ENCODE measurements at regions not wholly inside any gene's neighbourhood (a gene's known extent, or its start where the extent isn't known, plus 50 kb on each side); places are given as distances from the start of the nearest gene placed in this dataset.

DNA sequence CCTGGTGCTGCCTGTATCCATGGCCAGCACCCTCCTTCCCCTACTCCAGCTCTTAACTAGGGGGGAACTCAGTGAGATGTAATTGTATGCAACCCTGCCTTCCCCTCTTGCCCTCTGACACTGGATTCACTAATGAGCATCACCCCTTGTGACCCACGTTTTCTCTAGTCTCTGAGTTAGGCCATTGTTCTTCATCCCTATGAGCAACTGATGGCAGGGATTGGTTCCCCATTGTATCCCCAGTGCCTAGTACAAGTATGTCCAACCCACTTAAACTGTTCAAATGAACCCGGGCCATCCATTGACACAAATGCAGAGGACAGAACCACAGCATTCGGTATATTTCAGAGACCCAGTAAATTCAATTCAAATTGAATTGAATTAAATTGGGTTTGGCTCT is 77.6 kb upstream of the ASTN2 start:
- no peak overlapping the region for H3K27ac Mint-ChIP-seq (ENCODE audit: unreplicated experiment)
- peaks cover 25% of the 10 kb centered on the region for H3K4me1 Mint-ChIP-seq (ENCODE audit: low read depth, unreplicated experiment)
- no peaks in the 10 kb centered on the region for H3K27me3 Mint-ChIP-seq (ENCODE audit: unreplicated experiment)
- H3K4me3 Mint-ChIP-seq (ENCODE audit: unreplicated experiment) = no peak overlapping the region
- TF ChIP-seq, protein P1, sequence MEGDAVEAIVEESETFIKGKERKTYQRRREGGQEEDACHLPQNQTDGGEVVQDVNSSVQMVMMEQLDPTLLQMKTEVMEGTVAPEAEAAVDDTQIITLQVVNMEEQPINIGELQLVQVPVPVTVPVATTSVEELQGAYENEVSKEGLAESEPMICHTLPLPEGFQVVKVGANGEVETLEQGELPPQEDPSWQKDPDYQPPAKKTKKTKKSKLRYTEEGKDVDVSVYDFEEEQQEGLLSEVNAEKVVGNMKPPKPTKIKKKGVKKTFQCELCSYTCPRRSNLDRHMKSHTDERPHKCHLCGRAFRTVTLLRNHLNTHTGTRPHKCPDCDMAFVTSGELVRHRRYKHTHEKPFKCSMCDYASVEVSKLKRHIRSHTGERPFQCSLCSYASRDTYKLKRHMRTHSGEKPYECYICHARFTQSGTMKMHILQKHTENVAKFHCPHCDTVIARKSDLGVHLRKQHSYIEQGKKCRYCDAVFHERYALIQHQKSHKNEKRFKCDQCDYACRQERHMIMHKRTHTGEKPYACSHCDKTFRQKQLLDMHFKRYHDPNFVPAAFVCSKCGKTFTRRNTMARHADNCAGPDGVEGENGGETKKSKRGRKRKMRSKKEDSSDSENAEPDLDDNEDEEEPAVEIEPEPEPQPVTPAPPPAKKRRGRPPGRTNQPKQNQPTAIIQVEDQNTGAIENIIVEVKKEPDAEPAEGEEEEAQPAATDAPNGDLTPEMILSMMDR (IDR thresholded peaks at IDR 0.05; ENCODE audit: partially characterized antibody, unreplicated experiment) = no peak
- peaks cover 7% of the 10 kb centered on the region for H3K36me3 Mint-ChIP-seq (ENCODE audit: unreplicated experiment)
- H3K9me3 Mint-ChIP-seq (ENCODE audit: unreplicated experiment) = peaks cover 8% of the 10 kb centered on the region
- DNase-seq = no peak

DNA sequence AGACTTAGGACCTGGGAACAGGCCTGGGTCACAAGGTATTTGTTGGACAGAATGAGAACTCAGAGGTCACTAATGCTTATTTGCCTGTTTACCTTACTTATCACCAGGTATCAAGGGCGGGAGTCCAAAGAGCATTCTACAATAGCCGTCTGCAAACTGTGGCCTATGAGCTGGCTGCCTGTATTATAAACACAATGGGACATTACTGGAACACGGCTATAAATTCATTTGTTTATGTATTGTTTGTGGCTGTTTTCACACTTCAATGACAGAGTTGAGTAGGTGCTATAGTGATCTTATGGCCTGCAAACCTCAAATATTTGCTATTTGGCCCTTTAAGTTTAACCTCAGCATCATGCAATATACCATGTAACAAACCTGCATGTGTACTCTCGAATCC is 76.6 kb upstream of the ASTN2 start:
- H3K27ac Mint-ChIP-seq (ENCODE audit: unreplicated experiment) = no peak overlapping the region
- H3K27me3 Mint-ChIP-seq (ENCODE audit: unreplicated experiment) = no peaks in the 10 kb centered on the region
- TF ChIP-seq, protein P1 (IDR thresholded peaks at IDR 0.05; ENCODE audit: partially characterized antibody, unreplicated experiment) = no peak
- DNase-seq = no peak
- H3K4me3 Mint-ChIP-seq (ENCODE audit: unreplicated experiment) = no peak overlapping the region
- H3K36me3 Mint-ChIP-seq (ENCODE audit: unreplicated experiment) = no peaks in the 10 kb centered on the region
- H3K9me3 Mint-ChIP-seq (ENCODE audit: unreplicated experiment) = peaks cover 2% of the 10 kb centered on the region
- H3K4me1 Mint-ChIP-seq (ENCODE audit: low read depth, unreplicated experiment) = peaks cover 25% of the 10 kb centered on the region

DNA sequence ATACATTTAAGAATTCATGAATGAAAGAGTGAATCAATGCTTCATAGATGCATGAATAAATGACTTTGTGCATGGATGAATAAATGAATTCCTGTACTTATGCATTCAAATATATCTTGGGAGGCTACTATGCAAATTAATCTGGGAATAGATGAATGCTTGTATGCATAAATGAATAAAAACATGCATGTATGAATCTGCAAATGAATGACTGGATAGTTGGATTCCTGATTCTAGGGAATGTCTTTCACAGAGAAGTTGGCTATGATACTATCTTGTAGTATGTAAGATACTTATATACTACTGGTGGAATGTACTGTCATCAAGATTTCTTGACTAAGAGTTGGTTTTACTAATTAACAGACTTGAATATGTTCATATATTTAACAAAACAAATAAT is 75.3 kb upstream of the ASTN2 start:
- Mint-ChIP-seq H3K4me1 (ENCODE audit: low read depth, unreplicated experiment) (peaks cover 20% of the 10 kb centered on the region), H3K4me3 (ENCODE audit: unreplicated experiment) (no peak overlapping the region), H3K27ac (ENCODE audit: unreplicated experiment) (no peak overlapping the region), H3K9me3 (ENCODE audit: unreplicated experiment) (peaks cover 2% of the 10 kb centered on the region), H3K36me3 (ENCODE audit: unreplicated experiment) (no peaks in the 10 kb centered on the region), H3K27me3 (ENCODE audit: unreplicated experiment) (no peaks in the 10 kb centered on the region)
- TF ChIP-seq, protein P1 (IDR thresholded peaks at IDR 0.05; ENCODE audit: partially characterized antibody, unreplicated experiment) = no peak
- DNase-seq = no peak

DNA sequence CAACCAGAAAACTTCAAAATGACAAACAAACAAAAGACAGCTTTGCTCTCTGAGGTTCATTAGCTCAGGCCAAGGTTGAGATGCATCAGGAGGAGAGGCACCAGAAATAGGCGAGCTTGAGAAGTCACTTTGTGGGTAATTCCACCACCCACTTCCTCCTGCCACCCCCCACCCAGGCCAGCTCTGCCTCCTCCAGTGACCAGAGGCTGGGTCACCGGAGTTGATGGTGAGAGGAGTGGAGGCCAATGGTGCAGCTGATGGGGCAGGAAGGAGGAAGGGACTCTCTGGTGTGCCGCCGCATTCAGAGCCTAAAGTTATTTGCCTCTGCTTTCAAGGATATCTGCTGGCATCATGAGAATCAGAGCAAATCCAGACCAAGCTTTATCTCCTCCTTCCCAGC is 73.8 kb upstream of the ASTN2 start:
- no peak for DNase-seq
- H3K4me1 Mint-ChIP-seq (ENCODE audit: low read depth, unreplicated experiment) = peaks cover 7% of the 10 kb centered on the region
- peaks cover 2% of the 10 kb centered on the region for H3K9me3 Mint-ChIP-seq (ENCODE audit: unreplicated experiment)
- no peak overlapping the region for H3K4me3 Mint-ChIP-seq (ENCODE audit: unreplicated experiment)
- no peaks in the 10 kb centered on the region for H3K36me3 Mint-ChIP-seq (ENCODE audit: unreplicated experiment)
- no peak overlapping the region for H3K27ac Mint-ChIP-seq (ENCODE audit: unreplicated experiment)
- H3K27me3 Mint-ChIP-seq (ENCODE audit: unreplicated experiment) = no peaks in the 10 kb centered on the region
- TF ChIP-seq, protein P1 (IDR thresholded peaks at IDR 0.05; ENCODE audit: partially characterized antibody, unreplicated experiment) = no peak

DNA sequence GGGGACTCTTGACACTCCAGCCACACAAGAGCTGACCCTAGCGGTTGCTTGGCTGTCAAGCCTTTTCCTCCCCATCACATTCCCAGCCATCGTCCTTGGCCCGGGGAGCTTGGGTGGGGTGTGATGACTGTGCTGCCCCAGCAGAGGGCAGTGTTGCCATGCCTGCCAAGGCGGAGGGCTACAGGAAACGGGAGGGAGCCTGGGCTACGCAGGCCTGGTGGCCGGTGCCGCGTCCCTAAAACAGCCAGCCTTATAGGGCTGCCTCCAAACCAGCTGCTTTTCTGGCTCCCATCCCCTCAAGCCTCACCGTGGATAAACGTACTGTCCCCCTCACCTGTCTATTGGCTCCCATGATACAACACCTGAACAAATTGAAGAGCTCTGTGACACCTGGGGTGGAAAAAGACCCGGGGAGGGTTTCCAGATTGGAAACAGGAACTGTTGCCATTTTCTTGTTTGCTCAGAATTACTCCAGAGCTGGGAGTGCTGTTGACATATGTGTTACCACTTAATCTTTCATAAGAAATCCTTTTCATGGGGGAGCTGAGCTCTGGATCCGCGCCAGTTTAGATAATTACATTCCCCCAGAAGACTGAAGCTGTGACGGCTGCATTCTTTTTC is 72.8 kb upstream of the ASTN2 start:
- Mint-ChIP-seq H3K27me3 (ENCODE audit: unreplicated experiment) (no peaks in the 10 kb centered on the region), H3K36me3 (ENCODE audit: unreplicated experiment) (no peaks in the 10 kb centered on the region), H3K9me3 (ENCODE audit: unreplicated experiment) (peaks cover 2% of the 10 kb centered on the region), H3K27ac (ENCODE audit: unreplicated experiment) (no peak overlapping the region), H3K4me1 (ENCODE audit: low read depth, unreplicated experiment) (peaks cover 7% of the 10 kb centered on the region), H3K4me3 (ENCODE audit: unreplicated experiment) (no peak overlapping the region)
- peak; percentile 91 for DNase-seq
- TF ChIP-seq, protein P1 (IDR thresholded peaks at IDR 0.05; ENCODE audit: partially characterized antibody, unreplicated experiment) = peak; percentile 99

All from glutamatergic neuron (in vitro differentiated cells).